ENCODE measurements at regions not wholly inside any gene's neighbourhood (a gene's known extent, or its start where the extent isn't known, plus 50 kb on each side); places are given as distances from the start of the nearest gene placed in this dataset.

DNA sequence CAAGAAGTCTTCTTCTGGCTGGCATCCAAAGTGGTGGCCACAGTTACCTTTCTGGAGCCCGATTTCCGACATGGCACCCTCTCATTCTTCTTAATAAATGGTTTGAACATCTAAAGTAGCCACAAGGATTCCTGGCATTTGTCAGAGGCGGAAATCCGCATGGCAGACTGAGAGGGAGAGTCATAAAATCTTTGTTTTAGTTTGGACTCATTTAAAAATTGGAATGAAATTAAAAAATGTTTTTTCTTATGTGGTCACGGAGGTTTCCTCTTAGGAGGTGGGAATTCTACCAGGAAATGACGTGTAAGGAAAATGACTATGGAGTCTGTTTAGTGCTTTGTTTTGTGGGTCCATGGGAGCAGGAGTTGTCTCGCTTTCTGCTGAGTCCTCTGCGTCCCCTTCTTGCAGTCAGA is 133.0 kb upstream of the PTCH1 start:
- intact Hi-C loops (cut with micrococcal nuclease) (no loop called here), dilution Hi-C loops (cut with HindIII; ENCODE audit: low sequenced_read_pairs, unreplicated experiment) (no loop called here), in situ Hi-C loops (cut with MboI; ENCODE audit: low sequenced_read_pairs) (no loop called here)
- BruUV-seq (replicated peaks): no TSS peak
- no peak for ATAC-seq (ENCODE audit: low read depth)
- Histone ChIP-seq H3K9ac (ENCODE audit: low read depth, low read length) (no peak overlapping the region), H3K4me2 (ENCODE audit: low read depth, low read length) (no peak overlapping the region), H3K56ac (ENCODE audit: extremely low read depth, insufficient read depth, low read length) (no peak overlapping the region), H3K14ac (replicated peaks; ENCODE audit: low read depth, low read length) (no peak overlapping the region), H4K5ac (ENCODE audit: low read depth, low read length) (no peak overlapping the region), H3K9me1 (ENCODE audit: insufficient read depth, low read length) (no peaks in the 10 kb centered on the region), H2BK15ac (ENCODE audit: low read depth, low read length) (no peak overlapping the region), H2AK9ac (replicated peaks; ENCODE audit: low read depth, low read length, poor library complexity) (no peak overlapping the region), H3K9me3 (ENCODE audit: control insufficient read depth, insufficient read depth, low read length) (no peaks in the 10 kb centered on the region), H4K91ac (ENCODE audit: insufficient read depth, low read depth, low read length) (no peak overlapping the region), H3K23ac (ENCODE audit: low read depth, low read length) (no peak overlapping the region), H3K18ac (ENCODE audit: low read depth, low read length) (no peak overlapping the region), H2BK20ac (ENCODE audit: low read depth, low read length) (no peak overlapping the region), H3K36me3 (ENCODE audit: control insufficient read depth, insufficient read depth, low read length) (no peaks in the 10 kb centered on the region), H4K8ac (ENCODE audit: low read depth in 2 of 2, low read length in 2 of 2) (no peak overlapping the region), H3K4me1 (ENCODE audit: control insufficient read depth, insufficient read depth, low read length) (no peaks in the 10 kb centered on the region), H2AFZ (replicated peaks; ENCODE audit: low read length, poor library complexity) (no peak overlapping the region), H3K4me3 (ENCODE audit: insufficient read depth, low read depth, low read length) (no peak overlapping the region), H3K27ac (ENCODE audit: insufficient read depth, low read length) (no peak overlapping the region), H3K79me1 (ENCODE audit: low read depth in 1 of 2, low read length in 2 of 2) (no peaks in the 10 kb centered on the region), H2BK120ac (ENCODE audit: low read depth, low read length) (no peak overlapping the region), H4K20me1 (ENCODE audit: insufficient read depth, low read length) (no peaks in the 10 kb centered on the region), H3K27me3 (ENCODE audit: control insufficient read depth, insufficient read depth, low read length) (peaks cover 2% of the 10 kb centered on the region; the same call in 1 of the 2 replicates), H2BK5ac (ENCODE audit: low read depth, low read length, poor library complexity, severe bottlenecking) (no peak overlapping the region), H3K4ac (ENCODE audit: low read depth, low read length) (no peak overlapping the region), H2AK5ac (ENCODE audit: low read depth, low read length) (no peak overlapping the region)
- TF ChIP-seq CEBPB (IDR thresholded peaks at IDR 0.05; ENCODE audit: low read depth, low read length) (no peak), NFE2L2 (IDR thresholded peaks at IDR 0.05; ENCODE audit: low read depth, low read length) (no peak), RAD21 (IDR thresholded peaks at IDR 0.05; ENCODE audit: low read length) (no peak), BHLHE40 (IDR thresholded peaks at IDR 0.05; ENCODE audit: low read depth, low read length) (no peak), MAFK (IDR thresholded peaks at IDR 0.05; ENCODE audit: low read depth, low read length) (no peak), RCOR1 (IDR thresholded peaks at IDR 0.05; ENCODE audit: insufficient replicate concordance, low read length) (no peak), CHD1 (IDR thresholded peaks at IDR 0.05; ENCODE audit: low read depth, low read length) (no peak)
- TF ChIP-seq, protein P1, sequence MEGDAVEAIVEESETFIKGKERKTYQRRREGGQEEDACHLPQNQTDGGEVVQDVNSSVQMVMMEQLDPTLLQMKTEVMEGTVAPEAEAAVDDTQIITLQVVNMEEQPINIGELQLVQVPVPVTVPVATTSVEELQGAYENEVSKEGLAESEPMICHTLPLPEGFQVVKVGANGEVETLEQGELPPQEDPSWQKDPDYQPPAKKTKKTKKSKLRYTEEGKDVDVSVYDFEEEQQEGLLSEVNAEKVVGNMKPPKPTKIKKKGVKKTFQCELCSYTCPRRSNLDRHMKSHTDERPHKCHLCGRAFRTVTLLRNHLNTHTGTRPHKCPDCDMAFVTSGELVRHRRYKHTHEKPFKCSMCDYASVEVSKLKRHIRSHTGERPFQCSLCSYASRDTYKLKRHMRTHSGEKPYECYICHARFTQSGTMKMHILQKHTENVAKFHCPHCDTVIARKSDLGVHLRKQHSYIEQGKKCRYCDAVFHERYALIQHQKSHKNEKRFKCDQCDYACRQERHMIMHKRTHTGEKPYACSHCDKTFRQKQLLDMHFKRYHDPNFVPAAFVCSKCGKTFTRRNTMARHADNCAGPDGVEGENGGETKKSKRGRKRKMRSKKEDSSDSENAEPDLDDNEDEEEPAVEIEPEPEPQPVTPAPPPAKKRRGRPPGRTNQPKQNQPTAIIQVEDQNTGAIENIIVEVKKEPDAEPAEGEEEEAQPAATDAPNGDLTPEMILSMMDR (conservative IDR thresholded peaks at IDR 0.05; ENCODE audit: low read depth, low read length): no peak
- POLR2A ChIA-PET (ENCODE audit: unreplicated experiment): no interaction called here
- 60% methylated on average over 4 of the region's 8 CpGs; no CpG with 5 or more reads in 1 of the 2 experiments for WGBS, 2 experiments (ENCODE audit: extremely low coverage in 2 of 2, insufficient read length in 1 of 2)
- CTCF ChIA-PET: no interaction called here
- DNase-seq: no peak
